Vagina (tissue), 2 donors: ENCODE measurements at regions not wholly inside any gene's neighbourhood (a gene's known extent, or its start where the extent isn't known, plus 50 kb on each side); places are given as distances from the start of the nearest gene placed in this dataset.

ENCODE experiments used
- CTCF ChIP-seq, 3 experiments: fragments of 450-650 bp in 2 of 3; fragments of 200-600 bp in 1 of 3; sonication (generic) in 1 of 3; IDR thresholded peaks; one replicate each; pipeline ENCODE4 v1.5.1; 2017 to 2019; ENCODE audit warnings: antibody characterized with exemption in 3 of 3, mild to moderate bottlenecking in 2 of 3, moderate library complexity in 2 of 3
- POLR2AphosphoS5 ChIP-seq, 2 donors: sonication (generic); formaldehyde crosslinking; IDR thresholded peaks; one replicate each; pipeline ENCODE4 v1.9.0; 2017; ENCODE audit warnings: antibody characterized with exemption in 2 of 2, mild to moderate bottlenecking in 2 of 2, low read depth in 1 of 2; ENCODE audit not compliant: insufficient read depth in 1 of 2

GRCh38 chr4:75122424-75123014 lies 189.6 kb downstream of the PARM1 start:
- TF ChIP-seq POLR2AphosphoS5 (IDR thresholded peaks at IDR 0.05; ENCODE audit: insufficient read depth in 1 of 2, low read depth in 1 of 2) (no peak), CTCF (IDR thresholded peaks at IDR 0.05) (no peak)
